NOMO-1 treated with DMSO at 0.1 percent for 48 hours (cell line): ENCODE measurements at regions not wholly inside any gene's neighbourhood (a gene's known extent, or its start where the extent isn't known, plus 50 kb on each side); places are given as distances from the start of the nearest gene placed in this dataset.

Experiments
- DNase-seq: peaks from one replicate; lab custom pipeline; 2025; ENCODE audit not compliant: unreplicated experiment; lab: John Stamatoyannopoulos, UW

GRCh38 chr5:174399411-174399810, 325.0 kb upstream of the MSX2 start:
- no peak for DNase-seq

DNA sequence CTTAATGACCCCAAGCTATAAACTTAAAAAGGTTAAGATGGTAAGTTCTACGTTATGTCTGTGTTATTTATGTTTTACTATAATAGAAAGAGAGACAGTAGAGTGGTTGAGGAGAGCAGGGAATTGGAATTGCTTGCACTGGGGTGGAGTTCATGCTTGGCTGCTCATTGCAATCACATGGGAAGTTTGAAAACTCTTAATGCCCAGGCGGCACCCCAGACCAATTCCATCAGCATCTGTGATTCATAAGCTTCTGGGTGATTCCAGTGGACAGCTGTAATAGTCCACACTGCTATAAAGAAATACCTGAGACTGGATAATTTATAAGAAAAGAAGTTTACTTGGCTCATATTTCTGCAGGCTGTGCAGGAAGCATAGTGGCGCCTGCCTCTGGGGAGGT, 323.9 kb upstream of the MSX2 start:
- no peak for DNase-seq

DNA sequence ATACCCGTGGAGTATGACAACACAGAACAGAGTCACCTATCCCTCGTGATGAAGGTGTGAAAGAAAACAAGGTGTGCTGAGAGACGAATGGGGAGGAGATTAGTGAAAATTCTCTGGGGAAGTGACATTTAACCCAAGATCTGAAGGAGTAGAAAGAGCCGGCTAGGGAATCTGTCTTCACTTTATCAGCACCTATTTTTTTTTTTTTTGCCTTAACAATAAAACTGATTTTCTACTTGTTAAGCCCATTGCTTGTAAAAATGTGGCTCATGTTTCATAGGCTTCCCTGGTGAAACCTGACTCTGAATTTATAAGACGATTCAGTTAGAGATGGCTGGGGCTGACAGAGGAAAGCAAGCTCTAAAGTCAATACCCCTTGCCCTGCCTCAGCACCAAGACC, 322.6 kb upstream of the MSX2 start:
- no peak for DNase-seq

DNA sequence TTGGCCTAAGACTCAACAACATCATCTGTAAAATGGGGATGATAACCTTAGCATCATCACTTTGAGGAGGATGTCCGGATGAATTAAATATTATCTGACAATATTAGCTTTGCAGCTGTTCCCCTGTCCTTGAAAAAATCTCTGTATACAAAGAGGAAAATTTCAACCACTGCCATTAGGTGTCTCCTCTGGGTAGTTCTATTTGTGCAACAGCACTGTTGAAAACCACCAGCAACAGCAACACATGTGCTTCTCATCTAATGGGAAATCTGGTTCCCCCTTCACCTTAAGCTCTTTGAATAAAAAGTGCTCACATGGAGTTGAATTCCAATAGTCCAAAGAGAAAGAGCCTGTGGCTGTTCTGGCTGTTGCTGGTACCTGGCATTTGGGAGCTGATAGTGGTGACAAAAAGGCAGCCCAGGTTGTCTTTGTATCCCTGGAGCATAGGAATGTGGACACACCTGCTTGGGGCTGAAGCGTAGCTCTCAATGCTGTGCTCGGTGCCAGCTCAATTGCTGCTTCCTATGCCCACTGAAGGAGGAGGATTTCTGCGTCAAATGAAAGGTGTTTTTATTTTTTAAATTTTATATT, 322.1 kb upstream of the MSX2 start:
- no peak for DNase-seq

DNA sequence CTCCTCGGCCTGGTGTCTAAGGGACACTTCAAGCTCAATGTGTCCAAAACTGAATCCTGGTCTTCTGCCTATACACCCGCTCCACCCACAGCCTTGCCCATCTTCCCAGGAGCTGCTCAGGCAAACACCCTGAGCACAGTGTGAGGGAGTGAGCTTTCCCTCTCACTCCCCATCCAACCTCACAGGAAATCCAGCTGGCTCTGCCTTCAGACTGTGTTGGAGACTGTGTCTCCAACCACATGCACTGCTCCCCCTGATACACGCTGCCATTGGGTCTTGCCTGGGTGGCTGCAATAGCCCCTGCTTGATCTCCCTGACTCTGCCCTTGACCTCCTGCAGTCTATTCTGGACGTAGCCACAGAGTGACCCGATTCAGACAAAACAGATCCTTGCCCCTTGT, 319.5 kb upstream of the MSX2 start:
- DNase-seq = no peak

- DNase-seq = peak; percentile 60
Measured at GRCh38 chr5:174409070-174409469, 315.3 kb upstream of the MSX2 start.

DNA sequence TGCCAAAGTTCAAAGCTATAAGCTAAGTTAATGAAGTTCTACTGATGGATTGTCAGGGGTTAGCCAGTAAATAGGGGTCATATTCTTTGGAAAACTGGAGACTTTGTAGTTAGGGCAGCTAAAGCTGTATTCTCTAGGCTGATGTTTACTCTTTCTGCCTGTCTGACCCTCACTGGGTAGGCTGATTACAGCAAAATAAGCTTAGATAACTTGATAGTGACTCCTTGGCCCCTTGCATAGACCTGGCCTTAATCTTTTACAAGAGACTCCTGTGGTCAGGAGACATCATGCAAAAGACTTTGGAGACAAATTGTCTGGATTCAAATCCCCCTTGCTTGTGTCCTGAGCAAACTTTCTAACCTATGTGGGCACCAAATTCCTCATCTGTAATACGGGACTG, 314.4 kb upstream of the MSX2 start:
- no peak for DNase-seq

- DNase-seq = no peak
Measured at GRCh38 chr5:174410716-174411478, 313.5 kb upstream of the MSX2 start.

DNA sequence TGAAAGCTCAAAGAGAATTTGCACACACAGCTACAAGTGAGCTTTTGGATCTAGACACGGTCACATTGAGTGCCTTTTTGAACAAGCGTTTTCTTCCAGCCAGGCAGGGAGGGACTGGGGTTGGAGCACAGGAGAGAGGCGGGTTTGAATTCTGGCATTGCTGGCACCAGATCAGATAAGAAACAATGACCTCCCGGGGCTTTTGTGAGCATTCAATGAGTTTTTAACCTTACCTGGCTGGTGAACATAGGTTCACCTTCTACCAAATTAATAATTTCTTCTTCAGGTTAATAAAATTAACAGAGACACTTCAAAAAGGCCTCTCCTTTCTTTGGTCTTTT, 312.9 kb upstream of the MSX2 start:
- no peak for DNase-seq

GRCh38 chr5:174412374-174412773, 312.0 kb upstream of the MSX2 start:
- DNase-seq = no peak

GRCh38 chr5:174412941-174413340, 311.4 kb upstream of the MSX2 start:
- no peak for DNase-seq

GRCh38 chr5:174413567-174414314, 310.6 kb upstream of the MSX2 start:
- no peak for DNase-seq

- DNase-seq = no peak
Measured at GRCh38 chr5:174414315-174414710, 310.1 kb upstream of the MSX2 start.

DNA sequence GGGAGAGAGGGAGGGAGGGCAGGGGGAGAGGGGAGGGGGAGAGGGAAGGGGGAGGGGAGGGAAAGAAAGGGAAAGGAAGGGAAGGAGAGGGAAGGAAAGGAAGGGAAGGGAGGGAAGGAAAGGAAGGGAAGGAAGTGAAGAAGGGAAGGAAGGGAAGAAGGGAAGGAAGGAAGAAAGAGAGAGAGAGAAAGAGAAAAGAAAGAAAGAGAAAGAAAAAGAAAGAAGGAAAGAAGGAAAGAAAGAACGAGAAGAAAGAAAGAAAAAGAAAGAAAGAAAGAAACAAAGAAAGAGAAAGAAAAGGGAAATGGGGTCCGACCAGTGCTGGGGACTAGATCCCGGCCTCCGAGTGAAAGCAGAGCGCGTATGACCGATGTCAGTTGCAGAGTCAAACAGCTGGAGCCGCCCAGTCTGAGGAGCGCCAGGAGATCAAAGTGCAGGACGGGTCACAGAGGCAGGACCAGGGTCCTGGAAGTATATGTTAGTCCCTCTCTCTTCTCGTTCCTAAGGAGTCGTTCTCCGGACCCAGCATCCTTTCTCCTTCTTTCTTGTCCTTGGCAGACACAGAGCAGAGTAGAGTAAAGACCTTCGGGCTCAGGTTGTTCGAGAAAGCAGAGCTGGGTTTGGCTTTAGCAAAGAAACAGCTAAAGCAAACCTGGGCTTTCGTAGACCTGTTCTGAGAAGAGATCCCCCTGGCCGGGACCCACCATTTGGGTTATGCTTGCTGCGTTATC, 305.4 kb upstream of the MSX2 start:
- peak; percentile 40 for DNase-seq

DNA sequence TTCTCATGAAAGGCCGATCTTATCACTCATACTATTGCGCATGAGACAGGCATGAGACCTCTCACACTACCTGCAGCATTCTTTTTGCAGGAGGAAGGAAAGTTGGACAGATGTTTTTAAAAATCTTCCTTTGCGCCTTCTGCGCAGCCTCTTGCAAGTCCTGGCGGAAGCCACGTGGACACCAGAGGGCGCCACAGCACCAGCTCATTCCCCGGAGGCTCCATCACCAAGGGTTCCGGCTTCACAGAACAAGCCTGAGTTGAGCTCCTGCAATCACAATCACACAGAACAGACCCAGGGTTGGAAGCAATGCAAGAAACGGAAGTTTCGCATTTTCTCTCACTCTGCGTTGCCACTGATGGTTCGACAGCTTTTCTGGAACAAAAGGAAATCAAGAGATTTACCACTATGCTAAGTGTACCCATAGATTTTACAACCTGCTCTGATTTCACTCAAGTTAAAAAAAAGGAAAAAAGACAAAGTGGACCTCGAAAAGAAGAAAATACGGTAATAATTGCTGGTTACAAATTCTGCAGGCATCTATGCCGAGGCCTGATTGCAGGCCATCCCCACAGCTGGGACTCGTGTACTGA, 304.7 kb upstream of the MSX2 start:
- peak; percentile 87 for DNase-seq

- no peak for DNase-seq
Measured at GRCh38 chr5:174420651-174421407, 303.6 kb upstream of the MSX2 start.

DNA sequence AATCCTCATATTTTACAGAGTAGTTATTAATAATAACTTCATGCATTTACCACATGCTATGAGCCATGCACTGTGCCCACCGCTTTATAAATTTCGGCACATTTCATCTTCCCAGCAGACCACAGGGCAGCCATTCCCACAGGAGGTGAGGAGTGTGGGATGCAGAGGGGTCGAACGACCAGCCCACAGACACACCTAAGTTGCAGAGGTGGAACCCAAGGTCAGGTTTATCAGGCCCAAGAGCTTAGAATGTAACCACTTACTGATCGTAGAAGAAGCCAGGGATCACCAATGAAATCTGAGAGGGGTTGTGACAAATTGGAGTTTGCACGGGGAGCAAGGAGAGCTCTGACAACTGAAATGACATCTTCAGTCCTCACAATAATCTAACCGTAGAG, 303.0 kb upstream of the MSX2 start:
- no peak for DNase-seq

GRCh38 chr5:174423558-174423957, 300.8 kb upstream of the MSX2 start:
- no peak for DNase-seq

GRCh38 chr5:174424219-174425053, 299.9 kb upstream of the MSX2 start:
- no peak for DNase-seq
